EL (cell line): ENCODE measurements at regions not wholly inside any gene's neighbourhood (a gene's known extent, or its start where the extent isn't known, plus 50 kb on each side); places are given as distances from the start of the nearest gene placed in this dataset.

Experiments
- DNase-seq: peaks from one replicate; pipeline ENCODE4 v3.0.0-alpha.2; 2016

DNA sequence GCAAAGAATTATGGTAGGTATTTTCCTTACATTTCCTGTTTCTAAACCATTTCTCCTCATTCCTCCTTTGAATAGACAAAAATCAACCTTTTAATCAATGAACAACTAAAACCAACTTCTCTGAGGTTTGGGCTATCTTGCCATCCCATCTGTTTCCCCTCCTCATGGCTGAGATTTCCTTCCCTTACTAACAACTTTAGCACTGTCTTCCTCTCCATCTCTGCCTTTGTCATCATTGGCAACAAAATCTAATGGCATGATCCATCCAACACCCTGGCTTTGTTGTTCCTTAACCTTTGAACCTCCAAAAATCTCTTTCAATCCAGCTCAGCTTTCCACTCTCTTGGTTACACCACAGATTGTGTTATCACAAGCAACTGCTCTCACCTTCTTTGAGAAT, 95.3 kb upstream of the FAM136A start:
- DNase-seq, result no peak

GRCh38 chr2:70396612-70397011, 94.7 kb upstream of the FAM136A start:
- DNase-seq, result no peak

GRCh38 chr2:70393881-70394280, 92.0 kb upstream of the FAM136A start:
- no peak for DNase-seq

GRCh38 chr2:70391988-70392387, 90.1 kb upstream of the FAM136A start:
- peak; percentile 15 for DNase-seq

DNA sequence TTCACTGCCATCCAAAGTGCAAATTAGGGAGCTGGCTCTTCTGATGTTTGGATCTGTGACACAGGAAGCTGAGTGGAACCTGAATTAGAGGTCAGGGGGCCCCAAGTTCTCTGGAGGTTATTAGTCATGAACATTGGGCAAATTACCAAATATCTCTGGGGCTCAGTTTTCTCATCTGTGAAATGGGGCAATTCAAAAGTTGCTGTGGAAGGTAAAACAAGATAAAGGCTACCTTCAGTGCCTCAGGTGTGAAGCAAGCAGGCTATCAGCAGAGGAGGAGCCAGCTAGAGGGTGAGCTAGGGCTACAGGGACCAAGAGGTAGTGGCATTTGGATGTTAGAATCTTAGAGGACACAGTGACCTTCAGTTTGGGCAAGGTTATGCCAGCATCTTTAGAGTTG, 89.4 kb upstream of the FAM136A start:
- no peak for DNase-seq

DNA sequence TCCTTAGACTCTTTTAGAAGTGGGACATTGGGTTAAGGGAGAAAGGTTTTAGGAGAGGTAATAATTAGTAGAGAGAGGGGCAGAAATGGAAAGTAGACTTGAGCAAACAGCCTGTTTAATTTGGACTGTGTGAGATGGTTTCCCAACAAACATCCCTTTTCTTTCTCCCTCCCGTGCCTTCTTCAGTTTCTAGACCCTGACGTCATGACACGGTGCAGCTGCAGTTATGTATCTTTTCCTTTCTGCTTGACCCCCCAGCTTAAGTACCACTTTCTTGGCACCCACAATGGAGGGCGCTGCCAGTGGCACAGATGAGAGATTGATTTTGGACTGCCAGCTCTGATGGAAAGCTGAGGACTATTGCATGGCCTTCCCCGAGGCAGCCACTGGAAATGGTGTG, 86.9 kb upstream of the FAM136A start:
- DNase-seq, result no peak

GRCh38 chr2:70388128-70388527, 86.3 kb upstream of the FAM136A start:
- no peak for DNase-seq

- DNase-seq, result peak; percentile 57
Measured at GRCh38 chr2:70385966-70386595, 84.2 kb upstream of the FAM136A start.

DNA sequence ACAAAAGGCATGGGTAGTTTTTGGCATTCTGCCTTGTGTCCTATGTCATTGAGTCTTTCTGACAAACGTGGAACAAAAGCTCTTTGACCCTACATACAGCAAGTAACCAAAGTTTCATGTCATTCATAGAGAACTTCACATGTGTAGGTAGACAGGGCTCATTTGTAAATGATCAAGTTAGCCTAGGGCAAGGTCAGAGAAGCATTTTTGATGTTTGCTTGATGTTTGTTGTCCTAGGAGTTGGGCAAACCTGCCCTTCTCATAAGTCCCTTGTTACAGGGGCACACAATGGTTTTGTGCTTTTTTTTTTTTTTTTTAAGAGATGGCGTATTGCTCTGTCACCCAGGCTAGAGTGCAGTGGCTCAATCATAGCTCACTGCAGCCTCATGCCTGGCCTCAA, 83.3 kb upstream of the FAM136A start:
- DNase-seq, result no peak

GRCh38 chr2:70381821-70382220, 80.0 kb upstream of the FAM136A start:
- peak; percentile 86 for DNase-seq

DNA sequence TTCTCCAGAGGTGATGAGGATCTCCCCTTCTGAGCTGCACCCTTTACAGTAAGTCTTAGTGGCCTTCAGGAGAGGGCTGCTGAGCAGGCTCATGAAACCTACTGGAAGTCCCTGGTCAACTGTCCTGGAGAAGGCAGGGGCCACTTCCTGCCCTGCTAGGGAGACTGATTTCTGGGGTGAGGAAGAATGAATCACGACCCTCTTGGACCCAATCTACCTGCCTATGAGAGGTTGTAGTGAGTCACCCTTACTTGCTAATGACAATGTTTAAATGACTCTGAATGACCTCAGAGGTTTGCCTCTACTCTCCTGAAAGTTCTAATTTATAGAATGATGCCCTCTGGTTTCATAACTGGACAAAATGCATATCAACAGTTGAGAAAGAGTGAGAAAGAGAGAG, 79.4 kb upstream of the FAM136A start:
- peak; percentile 46 for DNase-seq

GRCh38 chr2:70380621-70381020, 78.8 kb upstream of the FAM136A start:
- DNase-seq, result no peak

- no peak for DNase-seq
Measured at GRCh38 chr2:70374616-70375015, 72.7 kb upstream of the FAM136A start.

DNA sequence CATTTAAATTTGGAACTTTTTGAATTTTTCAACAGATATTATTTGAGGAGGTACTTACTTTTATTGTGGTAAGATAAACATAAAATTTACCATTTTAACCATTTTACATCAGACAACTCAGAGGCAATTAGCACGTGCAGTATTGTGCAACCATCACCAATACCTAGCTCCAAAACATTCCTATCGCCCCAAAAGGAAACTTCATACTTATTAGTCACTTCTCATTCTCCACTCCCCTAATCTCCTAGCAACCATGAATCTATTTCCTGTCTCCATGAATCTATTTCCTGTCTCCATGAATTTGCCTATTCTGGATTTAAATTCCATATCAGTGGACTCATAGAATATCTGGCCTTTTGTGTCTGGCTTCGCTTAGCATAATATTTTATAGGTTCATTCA, 69.9 kb upstream of the FAM136A start:
- DNase-seq, result peak; percentile 86

DNA sequence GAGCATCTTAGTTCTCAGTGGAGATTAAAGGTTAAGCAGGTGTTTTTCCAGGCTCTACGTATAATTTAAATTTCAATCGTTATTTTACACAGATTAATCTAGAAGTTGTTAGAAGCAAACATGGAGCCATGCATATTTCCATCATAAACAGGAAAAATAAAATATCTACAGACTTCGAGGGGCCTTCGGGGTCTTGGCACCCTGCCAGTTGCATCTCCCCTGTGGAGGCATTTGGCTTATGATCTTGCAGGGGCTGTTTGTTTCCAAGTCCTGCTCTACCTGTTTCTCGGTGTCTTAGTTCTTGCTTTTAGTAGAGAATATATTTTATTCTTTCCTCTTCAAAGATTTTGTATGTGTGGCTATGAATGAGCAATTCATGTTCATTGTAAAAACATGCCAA, 67.2 kb upstream of the FAM136A start:
- DNase-seq, result no peak

DNA sequence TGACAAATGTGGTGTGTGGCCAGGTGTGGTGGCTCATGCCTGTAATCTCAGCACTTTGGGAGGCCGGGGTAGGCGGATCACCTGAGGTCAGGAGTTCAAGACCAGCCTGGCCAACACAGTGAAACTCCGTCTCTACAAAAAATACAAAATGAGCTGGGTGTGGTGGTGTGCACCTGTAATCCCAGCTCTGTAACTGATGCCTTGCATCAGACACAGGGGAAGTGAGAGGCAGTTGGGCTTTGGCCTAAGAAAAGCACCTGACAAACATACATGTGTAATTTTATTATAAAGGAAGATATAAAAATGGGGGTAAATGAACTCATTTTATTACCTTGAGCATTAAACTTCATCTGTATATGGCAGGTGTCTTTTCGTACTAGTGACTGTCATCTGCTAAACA, 66.7 kb upstream of the FAM136A start:
- no peak for DNase-seq

GRCh38 chr2:70367722-70368323, 66.0 kb upstream of the FAM136A start:
- no peak for DNase-seq

DNA sequence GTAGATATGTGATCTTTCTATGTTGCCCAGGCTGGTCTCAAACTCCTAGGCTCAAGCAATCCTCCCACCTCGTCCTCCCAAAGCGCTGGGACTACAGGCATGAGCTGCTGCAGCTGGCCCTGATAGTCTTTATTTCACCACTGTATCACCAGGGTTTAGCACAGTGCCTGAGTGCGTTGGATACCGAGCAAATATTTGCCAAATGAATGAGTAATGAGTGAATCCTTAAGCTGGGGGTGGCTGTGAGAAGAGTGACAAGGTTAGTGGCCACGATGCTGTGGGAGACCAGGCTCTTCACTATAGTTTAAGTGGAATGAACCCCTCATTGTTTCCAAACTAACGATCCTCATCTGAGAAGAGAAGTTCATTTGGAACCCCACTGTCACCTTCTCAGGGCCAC, 60.8 kb upstream of the FAM136A start:
- DNase-seq, result no peak

GRCh38 chr2:70360661-70361270, 58.9 kb upstream of the FAM136A start:
- DNase-seq, result no peak

- peak; percentile 83 for DNase-seq
Measured at GRCh38 chr2:70357684-70358071, 55.8 kb upstream of the FAM136A start.

GRCh38 chr2:70356941-70357683, 55.2 kb upstream of the FAM136A start:
- DNase-seq, result no peak

DNA sequence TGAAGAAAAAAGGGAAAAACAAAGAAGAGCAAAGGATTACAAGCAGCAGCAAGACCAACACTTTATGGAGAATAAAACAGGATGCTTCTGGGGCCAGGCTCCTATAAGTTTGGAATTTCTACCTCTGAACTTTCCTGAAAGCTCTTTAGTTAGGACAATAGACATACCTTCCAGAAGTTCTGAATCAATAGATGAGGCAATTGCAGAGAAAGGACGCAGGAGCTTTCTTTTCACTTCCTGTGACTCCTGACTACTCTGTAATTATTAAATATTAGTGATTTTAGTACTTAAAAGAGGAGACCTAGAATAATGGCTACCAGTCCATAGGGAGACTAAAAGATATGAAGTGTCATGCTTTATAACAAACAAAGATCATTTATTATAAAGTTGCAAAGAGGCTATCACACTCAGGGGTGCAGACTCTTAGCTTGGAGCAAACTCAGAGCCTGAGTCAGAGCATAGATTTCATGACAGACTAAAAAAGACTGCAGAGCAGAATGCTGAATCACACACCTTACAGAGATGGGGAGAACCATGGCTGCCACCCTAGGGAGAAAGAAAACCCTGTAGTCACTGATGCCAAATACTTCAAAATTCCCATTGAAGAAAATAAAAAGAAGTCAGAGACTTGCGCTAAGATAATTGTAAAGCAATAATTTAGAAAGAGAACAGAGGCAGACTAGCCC, 52.5 kb upstream of the FAM136A start:
- peak; percentile 42 for DNase-seq
